RWPE2 (cell line): ENCODE measurements at regions not wholly inside any gene's neighbourhood (a gene's known extent, or its start where the extent isn't known, plus 50 kb on each side); places are given as distances from the start of the nearest gene placed in this dataset.

Source experiments
- ATAC-seq: fragments of 200-7000 bp; cut with Tn5 transposase; 3 replicates; pipeline ENCODE4 v1.9.1; 2021; ENCODE audit warnings: low read depth
- DNase-seq: peaks from one replicate; pipeline ENCODE4 v3.0.0-alpha.2; 2020; ENCODE audit warnings: low spot score
- H3K27ac ChIP-seq: fragments of 450-650 bp; 2 replicates; pipeline ENCODE4 v1.5.1; 2017; ENCODE audit warnings: mild to moderate bottlenecking; ENCODE audit not compliant: poor library complexity, severe bottlenecking
- H3K27me3 ChIP-seq: fragments of 250-450 bp; sonication (Bioruptor Pico); 2 replicates; pipeline ENCODE4 v1.5.1; 2021; ENCODE audit warnings: mild to moderate bottlenecking, moderate library complexity; ENCODE audit not compliant: insufficient read depth, poor library complexity, severe bottlenecking
- H3K36me3 ChIP-seq: fragments of 250-450 bp; sonication (Bioruptor Pico); 2 replicates; pipeline ENCODE4 v1.5.1; 2020; ENCODE audit warnings: low read depth, mild to moderate bottlenecking, moderate library complexity
- H3K4me1 ChIP-seq: fragments of 250-450 bp; sonication (Bioruptor Pico); 2 replicates; pipeline ENCODE4 v1.5.1; 2021; ENCODE audit warnings: mild to moderate bottlenecking, moderate library complexity; ENCODE audit not compliant: insufficient read depth, poor library complexity, severe bottlenecking
- H3K4me3 ChIP-seq: fragments of 250-450 bp; sonication (Bioruptor Pico); 2 replicates; pipeline ENCODE4 v1.5.1; 2021; ENCODE audit warnings: mild to moderate bottlenecking, moderate library complexity; ENCODE audit not compliant: severe bottlenecking
- H3K9me3 ChIP-seq: fragments of 250-450 bp; sonication (Bioruptor Pico); 2 replicates; pipeline ENCODE4 v1.5.1; 2021; ENCODE audit warnings: mild to moderate bottlenecking, moderate library complexity; ENCODE audit not compliant: severe bottlenecking
- CTCF ChIP-seq: fragments of 450-650 bp; IDR thresholded peaks from one replicate; pipeline ENCODE4 v1.5.1; 2017; ENCODE audit warnings: mild to moderate bottlenecking, moderate library complexity; ENCODE audit not compliant: poor library complexity, severe bottlenecking

GRCh38 chr4:163591614-163592020 is 97.1 kb downstream of the TMA16 start:
- DNase-seq (no peak), ATAC-seq (no peak)
- Histone ChIP-seq H3K27ac (no peak overlapping the region), H3K27me3 (no peaks in the 10 kb centered on the region), H3K36me3 (no peaks in the 10 kb centered on the region), H3K4me1 (no peaks in the 10 kb centered on the region), H3K4me3 (no peak overlapping the region), H3K9me3 (no peaks in the 10 kb centered on the region)
- TF ChIP-seq CTCF = no peak

- Histone ChIP-seq H3K27me3 (no peaks in the 10 kb centered on the region), H3K36me3 (no peaks in the 10 kb centered on the region), H3K4me3 (no peak overlapping the region), H3K4me1 (no peaks in the 10 kb centered on the region), H3K27ac (no peak overlapping the region), H3K9me3 (no peaks in the 10 kb centered on the region)
- DNase-seq (no peak), ATAC-seq (no peak)
- TF ChIP-seq CTCF = no peak
Observed at GRCh38 chr4:163592212-163592611, 97.7 kb downstream of the TMA16 start.

GRCh38 chr4:163595580-163595979 is 101.1 kb downstream of the TMA16 start:
- no peaks in the 10 kb centered on the region for H3K9me3 ChIP-seq
- H3K4me3 ChIP-seq = no peak overlapping the region
- TF ChIP-seq CTCF = no peak
- H3K4me1 ChIP-seq = no peaks in the 10 kb centered on the region
- DNase-seq (no peak), ATAC-seq (no peak)
- no peak overlapping the region for H3K27ac ChIP-seq
- H3K27me3 ChIP-seq = no peaks in the 10 kb centered on the region
- H3K36me3 ChIP-seq = no peaks in the 10 kb centered on the region

- ATAC-seq (no peak), DNase-seq (no peak)
- Histone ChIP-seq H3K27ac (no peak overlapping the region), H3K4me1 (no peaks in the 10 kb centered on the region), H3K9me3 (no peaks in the 10 kb centered on the region), H3K4me3 (no peak overlapping the region), H3K36me3 (no peaks in the 10 kb centered on the region), H3K27me3 (no peaks in the 10 kb centered on the region)
- TF ChIP-seq CTCF = no peak
Observed at GRCh38 chr4:163598028-163598427, 103.5 kb downstream of the TMA16 start.

- H3K36me3 ChIP-seq = no peaks in the 10 kb centered on the region
- no peaks in the 10 kb centered on the region for H3K9me3 ChIP-seq
- TF ChIP-seq CTCF = no peak
- no peaks in the 10 kb centered on the region for H3K4me1 ChIP-seq
- H3K27ac ChIP-seq = no peak overlapping the region
- H3K4me3 ChIP-seq = no peak overlapping the region
- DNase-seq = no peak
- no peak for ATAC-seq
- no peaks in the 10 kb centered on the region for H3K27me3 ChIP-seq
Observed at GRCh38 chr4:163598489-163598888, 104.0 kb downstream of the TMA16 start.
